H1 (cell line): ENCODE measurements at regions not wholly inside any gene's neighbourhood (a gene's known extent, or its start where the extent isn't known, plus 50 kb on each side); places are given as distances from the start of the nearest gene placed in this dataset.

Source experiments
- CTCF ChIA-PET: fragments of 300-600 bp; sonication (Branson Sonifier 250); formaldehyde crosslinking; loops from one replicate; lab custom pipeline; 2021; ENCODE audit not compliant: partially characterized antibody; lab: Charles Lee
- POLR2A ChIA-PET: fragments of 300-600 bp; sonication (Branson Sonifier 250); formaldehyde crosslinking; loops from one replicate; lab custom pipeline; 2021; ENCODE audit warnings: inconsistent platforms; ENCODE audit not compliant: partially characterized antibody; lab: Charles Lee
- DNase-seq, 2 experiments: peaks; one replicate each; pipeline versions ENCODE4 v3.0.0 to v3.0.0-alpha.2; 2010 to 2022; ENCODE audit warnings: low spot score in 2 of 2, low read depth in 1 of 2, mixed read lengths in 1 of 2
- FAIRE-seq: peaks from 2 replicates; lab custom pipeline; 2011; peaks lifted over from hg19 to GRCh38; lab: Jason Lieb, UNC
- H2AFZ ChIP-seq: 2 replicates; pipeline ENCODE4 v1.8.1; 2012; ENCODE audit warnings: low read length, inconsistent platforms
- H2AK5ac ChIP-seq: 2 replicates; pipeline ENCODE4 v1.6.1; 2013; ENCODE audit warnings: low read depth, low read length
- H2BK120ac ChIP-seq: replicated peaks from 2 replicates; pipeline ENCODE3; 2013; ENCODE audit warnings: low read depth, low read length, inconsistent platforms
- H2BK12ac ChIP-seq: 2 replicates; pipeline ENCODE4 v1.6.1; 2013; ENCODE audit warnings: low read depth, low read length
- H2BK15ac ChIP-seq: 2 replicates; pipeline ENCODE4 v1.6.1; 2013; ENCODE audit warnings: low read length
- H2BK20ac ChIP-seq: 2 replicates; pipeline ENCODE4 v1.6.1; 2013; ENCODE audit warnings: low read length
- H2BK5ac ChIP-seq: 2 replicates; pipeline ENCODE4 v1.6.1; 2013; ENCODE audit warnings: low read depth, low read length
- H3K14ac ChIP-seq: 2 replicates; pipeline ENCODE4 v1.6.1; 2013; ENCODE audit warnings: inconsistent platforms; ENCODE audit not compliant: insufficient read length
- H3K18ac ChIP-seq: 2 replicates; pipeline ENCODE4 v1.6.1; 2013; ENCODE audit warnings: low read length; ENCODE audit errors: extremely low read depth
- H3K23ac ChIP-seq: 2 replicates; pipeline ENCODE4 v1.6.1; 2013; ENCODE audit warnings: inconsistent platforms; ENCODE audit not compliant: insufficient read length
- H3K23me2 ChIP-seq: 2 replicates; pipeline ENCODE4 v1.6.1; 2013; ENCODE audit warnings: low read depth, low read length
- H3K27ac ChIP-seq: 2 replicates; pipeline ENCODE4 v1.6.1; 2011; ENCODE audit warnings: low read depth, low read length, inconsistent platforms
- H3K27me3 ChIP-seq, 4 experiments: replicated peaks in 1 of 4; 1 replicate in 1 of 4; 2 replicates in 3 of 4; pipeline versions ENCODE4 v1.6.1 to v1.8.1; 2011 to 2013; ENCODE audit warnings: low read length in 3 of 4, mild to moderate bottlenecking in 3 of 4, inconsistent platforms in 2 of 4, mixed read lengths in 2 of 4, moderate library complexity in 1 of 4; ENCODE audit not compliant: control insufficient read depth in 3 of 4, insufficient read depth in 3 of 4; ENCODE audit errors: extremely low read depth in 1 of 4
- H3K36me3 ChIP-seq, 4 experiments: 2 replicates each; pipeline versions ENCODE4 v1.6.1 to v1.8.1; 2011 to 2013; ENCODE audit warnings: mild to moderate bottlenecking in 4 of 4, low read length in 3 of 4, moderate library complexity in 2 of 4, control low read depth in 1 of 4, inconsistent platforms in 1 of 4; ENCODE audit not compliant: insufficient read depth in 4 of 4, control insufficient read depth in 2 of 4
- H3K4ac ChIP-seq: replicated peaks from 2 replicates; pipeline ENCODE3; 2013; ENCODE audit warnings: low read length, low read depth, mixed read lengths, inconsistent platforms; ENCODE audit not compliant: insufficient read length
- H3K4me1 ChIP-seq, 4 experiments: replicated peaks in 1 of 4; 1 replicate in 1 of 4; 2 replicates in 3 of 4; pipeline versions ENCODE4 v1.6.1 to v1.8.1; 2011 to 2013; ENCODE audit warnings: low read length in 3 of 4, inconsistent platforms in 2 of 4, mixed read lengths in 1 of 4; ENCODE audit not compliant: insufficient read depth in 4 of 4, control insufficient read depth in 3 of 4
- H3K4me2 ChIP-seq, 2 experiments: 2 replicates each; pipeline versions ENCODE4 v1.6.1 to v1.8.1; 2011 to 2013; ENCODE audit warnings: low read depth in 2 of 2, low read length in 2 of 2, control low read depth in 1 of 2, inconsistent platforms in 1 of 2, mild to moderate bottlenecking in 1 of 2; ENCODE audit not compliant: insufficient read depth in 1 of 2
- H3K4me3 ChIP-seq, 4 experiments: fragments of 200-600, 300-600 bp in 1 of 4; sonication (generic), shearing (Covaris generic), sonication (Bioruptor Twin) in 1 of 4; 2 replicates each; pipeline versions ENCODE4 v1.5.1 to v1.8.1; 2011 to 2016; ENCODE audit warnings: low read length in 4 of 4, low read depth in 3 of 4, control low read depth in 2 of 4, inconsistent platforms in 2 of 4, mild to moderate bottlenecking in 2 of 4, mixed read lengths in 1 of 4, moderate library complexity in 1 of 4; ENCODE audit not compliant: insufficient read depth in 2 of 4; ENCODE audit errors: extremely low read depth in 1 of 4
- H3K56ac ChIP-seq: replicated peaks from 2 replicates; pipeline ENCODE3; 2013; ENCODE audit warnings: low read depth, mild to moderate bottlenecking, mixed read lengths, low read length, inconsistent platforms; ENCODE audit not compliant: insufficient read length
- H3K79me1 ChIP-seq: 2 replicates; pipeline ENCODE4 v1.6.1; 2013; ENCODE audit warnings: low read depth, low read length, control low read depth
- H3K79me2 ChIP-seq, 2 experiments: 2 replicates each; pipeline versions ENCODE4 v1.6.1 to v1.8.1; 2012 to 2013; ENCODE audit warnings: low read length in 2 of 2, mild to moderate bottlenecking in 2 of 2, inconsistent platforms in 1 of 2; ENCODE audit not compliant: insufficient read depth in 2 of 2, control insufficient read depth in 1 of 2
- H3K9ac ChIP-seq, 4 experiments: replicated peaks in 1 of 4; 1 replicate in 1 of 4; 2 replicates in 3 of 4; pipeline versions ENCODE4 v1.6.1 to v1.8.1; 2011 to 2013; ENCODE audit warnings: low read depth in 3 of 4, low read length in 3 of 4, control low read depth in 2 of 4, mild to moderate bottlenecking in 2 of 4, moderate library complexity in 2 of 4, inconsistent platforms in 1 of 4; ENCODE audit errors: extremely low read depth in 1 of 4
- H3K9me3 ChIP-seq, 2 experiments: 2 replicates each; pipeline versions ENCODE4 v1.6.1 to v1.8.1; 2012 to 2013; ENCODE audit warnings: mild to moderate bottlenecking in 2 of 2, moderate library complexity in 2 of 2, control low read depth in 1 of 2, inconsistent platforms in 1 of 2, low read depth in 1 of 2, low read length in 1 of 2, mixed read lengths in 1 of 2; ENCODE audit not compliant: insufficient read depth in 2 of 2
- H4K20me1 ChIP-seq, 2 experiments: replicated peaks in 1 of 2; 2 replicates each; pipeline versions ENCODE3 to v1.8.1; 2011 to 2013; ENCODE audit warnings: inconsistent platforms in 2 of 2, low read length in 2 of 2, mild to moderate bottlenecking in 1 of 2; ENCODE audit not compliant: insufficient read depth in 2 of 2, control insufficient read depth in 1 of 2
- H4K5ac ChIP-seq: 2 replicates; pipeline ENCODE4 v1.6.1; 2013; ENCODE audit warnings: low read length, low read depth, mixed read lengths, inconsistent platforms; ENCODE audit not compliant: insufficient read length
- H4K8ac ChIP-seq: 2 replicates; pipeline ENCODE4 v1.8.0; 2013; ENCODE audit warnings: mild to moderate bottlenecking, moderate library complexity, low read length, inconsistent platforms; ENCODE audit not compliant: insufficient read depth; ENCODE audit errors: extremely low read depth
- H4K91ac ChIP-seq: replicated peaks from 2 replicates; pipeline ENCODE3; 2013; ENCODE audit warnings: low read length, mixed read lengths, inconsistent platforms; ENCODE audit not compliant: insufficient read length
- BACH1 ChIP-seq: IDR thresholded peaks from 2 replicates; pipeline ENCODE4 v1.6.1; 2012; ENCODE audit warnings: low read length, improper control_type of control experiment
- CBX5 ChIP-seq: fragments of 300-800, 300-1000 bp; sonication (generic); IDR thresholded peaks from 2 replicates; pipeline ENCODE4 v1.7.1; 2016; ENCODE audit warnings: antibody characterized with exemption, low read length, low read depth
- CBX8 ChIP-seq: fragments of 300-800, 300-1000 bp; sonication (generic); IDR thresholded peaks from 2 replicates; pipeline ENCODE4 v1.7.1; 2016; ENCODE audit warnings: low read depth, low read length, borderline replicate concordance
- CEBPB ChIP-seq: IDR thresholded peaks from 2 replicates; pipeline ENCODE4 v1.6.1; 2012; ENCODE audit warnings: low read depth, low read length
- CHD2 ChIP-seq: IDR thresholded peaks from 2 replicates; pipeline ENCODE4 v1.6.1; 2012; ENCODE audit warnings: low read length, improper control_type of control experiment
- EGR1 ChIP-seq: IDR thresholded peaks from 2 replicates; pipeline ENCODE4 v1.6.1; 2011; ENCODE audit warnings: low read depth, low read length, borderline replicate concordance
- SIN3A ChIP-seq, 2 experiments: IDR thresholded peaks in 1 of 2; conservative IDR thresholded peaks in 1 of 2; 2 replicates each; pipeline ENCODE4 v1.6.1; 2011 to 2012; ENCODE audit warnings: low read length in 2 of 2, improper control_type of control experiment in 1 of 2, low read depth in 1 of 2, mild to moderate bottlenecking in 1 of 2
- SRF ChIP-seq: IDR thresholded peaks from 2 replicates; pipeline ENCODE4 v1.6.1; 2011; ENCODE audit warnings: mild to moderate bottlenecking, low read depth, low read length, moderate library complexity
- TAF7 ChIP-seq: optimal IDR thresholded peaks from 2 replicates; pipeline ENCODE3; 2011; ENCODE audit warnings: low read depth, mild to moderate bottlenecking, inconsistent platforms, low read length, moderate library complexity, borderline replicate concordance
- YY1 ChIP-seq: IDR thresholded peaks from 2 replicates; pipeline ENCODE4 v1.6.1; 2011; ENCODE audit warnings: low read depth, mild to moderate bottlenecking, low read length
- ZNF274 ChIP-seq: IDR thresholded peaks from 2 replicates; pipeline ENCODE4 v1.7.0; 2012; ENCODE audit warnings: low read length, borderline replicate concordance; ENCODE audit errors: extremely low read depth
- WGBS, 2 experiments: shearing (Covaris generic) in 1 of 2; methylation state at CpG; one replicate each; pipeline versions ENCODE4 v1.1.6 to v1.1.7; 2013 to 2015; ENCODE audit warnings: low lambda C conversion rate in 2 of 2, mixed read lengths in 2 of 2, inconsistent platforms in 1 of 2, low coverage in 1 of 2, missing lambda C conversion rate in 1 of 2; ENCODE audit not compliant: insufficient replicate concordance in 2 of 2, insufficient coverage in 1 of 2, insufficient read length in 1 of 2; ENCODE audit errors: extremely low coverage in 1 of 2, missing lambda C conversion rate in 1 of 2; 5-methylcytosine and 5-hydroxymethylcytosine counted together
- TF ChIP-seq, protein P1 (sequence below): IDR thresholded peaks from 2 replicates; pipeline ENCODE4 v1.6.1; 2011; ENCODE audit warnings: low read depth, mild to moderate bottlenecking, low read length; ENCODE audit not compliant: insufficient read depth

DNA sequence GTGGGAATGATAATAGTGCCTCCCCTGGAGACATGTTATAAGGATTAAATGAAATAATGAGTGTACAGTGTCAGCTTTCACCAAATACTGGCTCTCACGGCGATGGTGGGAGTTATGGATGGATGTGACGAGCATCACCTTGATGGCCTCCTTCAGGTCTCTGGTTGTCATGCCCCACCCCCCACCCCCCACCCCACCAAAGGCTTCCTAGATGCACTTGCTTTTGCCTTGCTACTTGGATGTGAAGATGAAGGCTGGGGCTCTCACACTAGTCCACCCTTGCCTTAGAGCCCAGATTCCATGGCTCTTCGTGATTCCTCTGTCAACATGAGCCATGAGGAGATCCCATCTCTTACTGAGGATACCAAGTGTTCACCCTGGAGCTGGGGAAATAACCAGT is 412.3 kb downstream of the NPHP4 start:
- FAIRE-seq: no peak

More for the DNA sequence above, 412.3 kb downstream of the NPHP4 start:
- Histone ChIP-seq H3K4ac (no peak overlapping the region), H3K56ac (no peak overlapping the region), H2AK5ac (no peak overlapping the region), H3K79me1 (no peaks in the 10 kb centered on the region), H4K20me1 (no peaks in the 10 kb centered on the region), H3K4me1 (no peaks in the 10 kb centered on the region), H4K8ac (no peak overlapping the region), H3K36me3 (no peaks in the 10 kb centered on the region), H3K4me2 (no peak overlapping the region), H2BK15ac (no peak overlapping the region), H2BK120ac (no peak overlapping the region)
- POLR2A ChIA-PET: no interaction called here
- TF ChIP-seq CBX8: no peak
- TF ChIP-seq SIN3A (conservative IDR thresholded peaks at IDR 0.05 in 1 of 2, IDR thresholded peaks at IDR 0.05 in 1 of 2; ENCODE audit: low read depth in 1 of 2, low read length in 2 of 2): no peak
- no peak for TF ChIP-seq CEBPB
- no peak for TF ChIP-seq BACH1
- no peak for TF ChIP-seq TAF7
- TF ChIP-seq ZNF274: no peak
- TF ChIP-seq CHD2: no peak
- TF ChIP-seq, protein P1, sequence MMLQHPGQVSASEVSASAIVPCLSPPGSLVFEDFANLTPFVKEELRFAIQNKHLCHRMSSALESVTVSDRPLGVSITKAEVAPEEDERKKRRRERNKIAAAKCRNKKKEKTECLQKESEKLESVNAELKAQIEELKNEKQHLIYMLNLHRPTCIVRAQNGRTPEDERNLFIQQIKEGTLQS: no peak
- TF ChIP-seq SRF: no peak
- no peak for TF ChIP-seq EGR1
- TF ChIP-seq YY1: no peak
- no peak for TF ChIP-seq CBX5
- TF ChIP-seq, all 59 proteins: peak for 0
- no peak overlapping the region for H3K18ac ChIP-seq
- 91% methylated on average over 4 of the region's 4 CpGs; no CpG with 5 or more reads in 1 of the 2 experiments for WGBS, 2 experiments
- H4K5ac ChIP-seq: no peak overlapping the region
- no peak overlapping the region for H2AFZ ChIP-seq
- H3K4me3 ChIP-seq: no peak overlapping the region
- DNase-seq: peak in 1 of 2 experiments; percentile 1
- H3K14ac ChIP-seq: no peak overlapping the region
- H2BK5ac ChIP-seq: no peak overlapping the region
- CTCF ChIA-PET: no interaction called here
- H2BK20ac ChIP-seq: no peak overlapping the region
- H2BK12ac ChIP-seq: no peak overlapping the region
- H3K79me2 ChIP-seq: no peaks in the 10 kb centered on the region
- no peak overlapping the region for H3K27ac ChIP-seq
- H3K27me3 ChIP-seq: no peaks in the 10 kb centered on the region
- H3K9ac ChIP-seq: no peak overlapping the region
- H3K23me2 ChIP-seq: peaks cover 2% of the 10 kb centered on the region; the same call in 1 of the 2 replicates
- H3K9me3 ChIP-seq: no peaks in the 10 kb centered on the region
- no peak overlapping the region for H4K91ac ChIP-seq
- no peak overlapping the region for H3K23ac ChIP-seq
